ENCODE measurements at regions not wholly inside any gene's neighbourhood (a gene's known extent, or its start where the extent isn't known, plus 50 kb on each side); places are given as distances from the start of the nearest gene placed in this dataset.
A peak's percentile ranks its signal among the peaks of the same experiment; 100 is the strongest.

DNA sequence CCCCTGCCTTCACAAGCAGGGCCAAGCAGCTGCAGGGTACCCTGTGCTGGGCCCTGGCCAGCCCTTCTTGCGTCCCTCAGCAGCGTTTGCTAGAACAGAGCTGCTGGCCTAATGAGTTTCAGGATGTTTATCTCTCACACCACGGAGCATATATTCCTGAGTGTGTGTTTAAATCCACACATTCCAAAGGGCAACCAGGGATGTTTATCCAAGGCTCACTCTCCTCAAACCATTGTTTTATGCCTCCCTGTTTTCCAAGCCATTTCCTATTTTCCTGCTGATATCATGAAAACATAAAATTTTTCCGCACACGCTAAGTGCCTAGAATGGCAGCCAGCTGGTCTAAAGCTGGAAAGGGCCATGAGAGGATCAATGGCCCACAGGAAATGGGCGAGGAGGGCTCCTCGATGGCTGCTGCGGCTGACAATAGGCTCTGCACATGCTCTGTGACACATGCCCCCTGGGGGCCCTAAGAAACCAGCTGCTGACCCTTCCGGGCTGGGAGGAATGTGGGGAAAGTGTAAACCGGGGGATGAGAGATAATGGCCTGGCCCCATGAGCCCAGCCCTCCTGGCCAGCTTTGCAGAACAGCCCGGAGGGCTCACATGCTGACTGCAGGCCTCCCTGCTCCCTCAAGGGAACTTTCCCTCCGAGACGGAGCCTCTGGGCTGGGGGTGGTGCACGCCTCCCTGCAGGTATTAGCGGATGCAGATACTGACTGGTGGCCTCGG, 194.0 kb downstream of the NDUFA10 start:
- FAIRE-seq (peak; percentile 63), DNase-seq (ENCODE audit: low read depth, low spot score) (peak; percentile 67)
- dilution Hi-C loops (cut with MboI; ENCODE audit: extremely low pct_ligation_motif_present, low sequenced_read_pairs): no loop called here
- H3K4me3 ChIP-seq (replicated peaks in 1 of 3; ENCODE audit: insufficient read depth in 1 of 3, low read depth in 1 of 3, low read length in 3 of 3): no peak overlapping the region
- intact Hi-C loops (cut with micrococcal nuclease): loop anchor here (1.0 kb wide), 4 partner anchors 27 to 430 kb away; partner anchors contain the start of gene HDAC4
- peaks cover 12% of the 10 kb centered on the region for H3K4me1 ChIP-seq (ENCODE audit: control insufficient read depth, extremely low read depth, insufficient read depth, low read length)
- ChIA-PET POLR2A (no interaction called here), CTCF (no interaction called here)
- TF ChIP-seq, protein P1, sequence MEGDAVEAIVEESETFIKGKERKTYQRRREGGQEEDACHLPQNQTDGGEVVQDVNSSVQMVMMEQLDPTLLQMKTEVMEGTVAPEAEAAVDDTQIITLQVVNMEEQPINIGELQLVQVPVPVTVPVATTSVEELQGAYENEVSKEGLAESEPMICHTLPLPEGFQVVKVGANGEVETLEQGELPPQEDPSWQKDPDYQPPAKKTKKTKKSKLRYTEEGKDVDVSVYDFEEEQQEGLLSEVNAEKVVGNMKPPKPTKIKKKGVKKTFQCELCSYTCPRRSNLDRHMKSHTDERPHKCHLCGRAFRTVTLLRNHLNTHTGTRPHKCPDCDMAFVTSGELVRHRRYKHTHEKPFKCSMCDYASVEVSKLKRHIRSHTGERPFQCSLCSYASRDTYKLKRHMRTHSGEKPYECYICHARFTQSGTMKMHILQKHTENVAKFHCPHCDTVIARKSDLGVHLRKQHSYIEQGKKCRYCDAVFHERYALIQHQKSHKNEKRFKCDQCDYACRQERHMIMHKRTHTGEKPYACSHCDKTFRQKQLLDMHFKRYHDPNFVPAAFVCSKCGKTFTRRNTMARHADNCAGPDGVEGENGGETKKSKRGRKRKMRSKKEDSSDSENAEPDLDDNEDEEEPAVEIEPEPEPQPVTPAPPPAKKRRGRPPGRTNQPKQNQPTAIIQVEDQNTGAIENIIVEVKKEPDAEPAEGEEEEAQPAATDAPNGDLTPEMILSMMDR (IDR thresholded peaks at IDR 0.05; ENCODE audit: extremely low read depth in 1 of 2, insufficient read depth in 1 of 2, low read depth in 1 of 2, low read length in 2 of 2): no peak
- TF ChIP-seq FOS (IDR thresholded peaks at IDR 0.05; ENCODE audit: borderline replicate concordance, insufficient read depth, low read length): no peak
- TF ChIP-seq POLR2AphosphoS5 (IDR thresholded peaks at IDR 0.05; ENCODE audit: insufficient read depth, low read depth, low read length): no peak
- TF ChIP-seq GATA2 (IDR thresholded peaks at IDR 0.05; ENCODE audit: insufficient read depth, insufficient read length, low read depth, low read length): no peak
- no peak for TF ChIP-seq POLR2A (IDR thresholded peaks at IDR 0.05; ENCODE audit: low read depth, low read length)
- no peak for TF ChIP-seq MYC (IDR thresholded peaks at IDR 0.05; ENCODE audit: low read depth, low read length)
- peak; percentile 62 for TF ChIP-seq JUN (IDR thresholded peaks at IDR 0.05; ENCODE audit: borderline replicate concordance, insufficient read depth, insufficient read length, low read depth)
- no peak for TF ChIP-seq EZH2 (IDR thresholded peaks at IDR 0.05; ENCODE audit: borderline replicate concordance, low read depth, low read length, severe bottlenecking)
- TF ChIP-seq, protein P2, sequence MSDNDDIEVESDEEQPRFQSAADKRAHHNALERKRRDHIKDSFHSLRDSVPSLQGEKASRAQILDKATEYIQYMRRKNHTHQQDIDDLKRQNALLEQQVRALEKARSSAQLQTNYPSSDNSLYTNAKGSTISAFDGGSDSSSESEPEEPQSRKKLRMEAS (IDR thresholded peaks at IDR 0.05; ENCODE audit: insufficient read depth, insufficient read length): peak; percentile 42
- no peaks in the 10 kb centered on the region for H3K9me1 ChIP-seq (replicated peaks; ENCODE audit: control insufficient read depth, extremely low read depth, insufficient read depth, low read length)
- no peak overlapping the region for H3K4me2 ChIP-seq (ENCODE audit: insufficient read depth, low read length)
- H3K36me3 ChIP-seq (ENCODE audit: control insufficient read depth in 2 of 2, extremely low read depth in 1 of 2, insufficient read depth in 2 of 2, low read length in 2 of 2): no peaks in the 10 kb centered on the region
- no peaks in the 10 kb centered on the region for H3K27me3 ChIP-seq (ENCODE audit: control insufficient read depth in 2 of 2, insufficient read depth in 2 of 2, low read length in 2 of 2)
- H2AFZ ChIP-seq (ENCODE audit: low read depth, low read length): no peak overlapping the region
- no peaks in the 10 kb centered on the region for H3K9me3 ChIP-seq (replicated peaks; ENCODE audit: control insufficient read depth, insufficient read depth, low read length)
- H3K79me2 ChIP-seq (ENCODE audit: control insufficient read depth, insufficient read depth, low read length): no peaks in the 10 kb centered on the region
- no peaks in the 10 kb centered on the region for H4K20me1 ChIP-seq (replicated peaks; ENCODE audit: control insufficient read depth, extremely low read depth, insufficient read depth, low read length)
- H3K9ac ChIP-seq (replicated peaks; ENCODE audit: extremely low read depth, insufficient read depth, low read length): no peak overlapping the region
- peak overlapping the region; percentile 59 for H3K27ac ChIP-seq (ENCODE audit: insufficient read depth, low read depth, low read length)
- no TSS peak for BruUV-seq (replicated peaks)
